Stimulated activated CD4-positive, alpha-beta T cell treated with anti-CD3 and anti-CD28 coated beads, Interleukin-1b, Interleukin-23, amount 100 ng/mL, for 48 hours (primary cell): ENCODE measurements at regions not wholly inside any gene's neighbourhood (a gene's known extent, or its start where the extent isn't known, plus 50 kb on each side); places are given as distances from the start of the nearest gene placed in this dataset.

ENCODE experiments used
- DNase-seq: peaks from one replicate; pipeline ENCODE4 v3.0.0-alpha.2; 2020

DNA sequence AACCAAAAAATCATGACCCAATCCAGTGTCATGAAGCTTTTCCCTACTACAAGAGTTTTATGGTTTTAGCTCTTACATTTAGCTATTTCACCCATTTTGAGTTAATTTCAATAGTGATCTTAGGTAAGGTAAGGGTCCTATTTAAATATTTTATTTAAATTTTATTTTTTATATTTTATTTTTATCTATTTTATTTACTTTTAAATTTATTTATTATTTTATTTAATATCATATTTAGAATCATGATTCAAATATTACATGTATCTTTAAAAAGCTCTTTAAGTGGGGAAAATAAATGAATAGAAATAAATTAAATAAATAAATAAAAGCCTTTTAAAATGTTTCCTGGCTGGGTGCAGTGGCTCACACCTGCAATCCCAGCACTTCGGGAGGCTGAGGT, 276.0 kb downstream of the SKIDA1 start:
- no peak for DNase-seq

GRCh38 chr10:21247592-21247991, 277.9 kb downstream of the SKIDA1 start:
- no peak for DNase-seq

- no peak for DNase-seq
These were observed 279.3 kb downstream of the SKIDA1 start for GRCh38 chr10:21246178-21246577.

GRCh38 chr10:21243748-21244257, 281.7 kb downstream of the SKIDA1 start:
- no peak for DNase-seq

- DNase-seq, result no peak
These were observed 282.6 kb downstream of the SKIDA1 start for GRCh38 chr10:21242915-21243314.

GRCh38 chr10:21238717-21239116, 286.8 kb downstream of the SKIDA1 start:
- no peak for DNase-seq

GRCh38 chr10:21238044-21238443, 287.4 kb downstream of the SKIDA1 start:
- DNase-seq, result no peak

DNA sequence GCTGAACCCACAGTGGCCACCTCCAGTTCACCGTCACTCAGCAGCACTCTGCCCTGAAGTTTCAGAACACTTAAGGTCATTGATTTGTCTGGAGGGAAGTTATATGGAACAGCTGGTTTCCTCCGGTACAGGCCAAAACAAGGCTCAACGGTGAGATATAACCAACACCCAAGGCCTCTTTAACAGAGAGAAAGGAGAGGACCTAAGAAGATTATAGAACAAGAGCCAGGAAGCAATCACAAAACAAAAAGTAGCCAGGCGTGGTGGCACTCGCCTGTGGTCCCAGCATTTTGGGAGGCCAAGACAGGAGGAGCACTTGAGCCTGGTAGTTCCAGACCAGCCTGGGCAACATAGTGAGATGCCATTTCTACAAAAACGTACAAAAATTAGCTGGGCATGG, 290.7 kb downstream of the SKIDA1 start:
- DNase-seq, result no peak

GRCh38 chr10:21230219-21230618, 295.3 kb downstream of the SKIDA1 start:
- DNase-seq, result no peak

DNA sequence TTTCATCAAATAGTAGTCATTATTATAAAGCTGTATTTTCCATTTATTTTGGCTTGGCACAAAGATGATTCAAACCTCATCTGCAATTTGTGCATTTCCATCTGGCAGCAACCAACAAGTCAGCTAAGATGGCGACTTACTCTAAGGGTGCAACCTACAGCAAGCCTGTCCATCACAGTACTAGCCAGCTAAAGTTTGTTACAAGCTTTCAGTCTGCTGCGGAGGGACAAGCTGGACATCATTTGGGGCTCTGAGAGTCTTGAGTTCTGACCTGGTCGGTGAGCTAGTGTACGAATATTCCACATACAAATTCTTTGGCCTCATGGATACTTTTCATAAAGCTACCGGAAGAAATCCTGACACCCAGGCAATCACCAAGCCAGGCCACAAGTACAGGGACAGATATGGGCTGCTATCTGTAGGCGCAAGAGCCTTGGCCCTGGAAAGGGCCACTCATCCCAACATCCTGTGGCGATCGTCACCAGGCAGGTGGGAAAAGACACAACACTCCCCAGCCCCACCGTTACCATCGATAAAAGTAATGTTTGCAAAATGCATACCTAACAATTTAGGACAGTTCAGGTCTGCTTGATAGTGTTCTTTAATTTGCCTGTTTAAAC, 307.6 kb downstream of the SKIDA1 start:
- DNase-seq, result no peak

- DNase-seq, result no peak
These were observed 308.4 kb downstream of the SKIDA1 start for GRCh38 chr10:21217107-21217506.

DNA sequence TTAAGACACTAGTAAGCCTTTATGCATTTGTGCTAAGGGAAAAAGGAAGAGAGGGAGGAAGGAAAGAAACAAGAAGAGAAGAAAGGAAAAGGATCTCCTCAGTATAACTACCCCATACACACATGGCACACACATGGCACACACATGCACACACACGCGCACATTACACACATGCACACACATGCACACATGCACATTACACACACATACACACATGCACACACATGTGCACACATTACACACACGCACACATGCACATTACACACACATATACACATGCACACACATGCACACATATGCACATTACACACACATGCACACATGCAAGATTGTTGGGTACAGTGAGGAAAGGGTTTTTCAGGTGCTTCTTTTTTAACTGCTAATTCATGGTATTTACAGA, 311.2 kb downstream of the SKIDA1 start:
- DNase-seq, result no peak

DNA sequence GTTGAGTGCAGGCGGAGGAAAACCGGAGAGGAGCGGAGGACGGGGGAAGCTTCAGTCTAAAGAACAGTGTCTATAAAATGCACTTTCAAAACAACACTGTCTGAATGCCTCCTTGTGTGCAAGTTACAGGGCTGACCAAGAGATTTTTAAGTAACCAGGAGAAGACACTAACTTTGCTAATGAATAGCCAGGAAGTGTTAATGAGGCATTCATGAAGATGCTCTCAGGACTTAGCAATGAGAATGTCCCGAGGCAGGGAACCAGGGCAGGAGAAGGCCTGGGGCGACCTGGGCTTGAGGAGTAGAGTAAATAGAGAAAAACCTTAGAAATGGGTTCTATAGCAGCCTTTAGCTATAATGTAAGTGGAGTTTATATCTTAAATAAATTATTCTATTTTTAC, 312.1 kb downstream of the SKIDA1 start:
- no peak for DNase-seq

DNA sequence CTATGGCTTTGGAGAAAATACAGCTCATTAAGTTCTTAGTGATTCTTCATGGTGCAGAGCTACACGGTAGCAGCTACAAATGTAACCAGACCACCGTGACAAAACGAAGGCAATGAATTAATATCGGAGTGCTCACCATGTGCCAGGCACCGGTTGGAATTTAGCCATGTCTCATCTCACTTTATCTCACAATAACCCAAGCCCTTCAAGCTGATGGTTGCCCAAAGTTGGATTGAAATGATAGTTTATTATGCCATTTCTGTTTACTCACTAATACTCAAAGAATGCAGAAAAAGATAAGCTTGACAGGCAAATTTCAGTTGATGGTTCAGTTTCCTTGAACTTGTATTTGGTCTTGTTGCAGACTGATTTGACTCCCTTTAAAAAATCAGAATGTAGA, 312.6 kb downstream of the SKIDA1 start:
- no peak for DNase-seq

- DNase-seq, result no peak
These were observed 313.1 kb downstream of the SKIDA1 start for GRCh38 chr10:21212348-21212747.

DNA sequence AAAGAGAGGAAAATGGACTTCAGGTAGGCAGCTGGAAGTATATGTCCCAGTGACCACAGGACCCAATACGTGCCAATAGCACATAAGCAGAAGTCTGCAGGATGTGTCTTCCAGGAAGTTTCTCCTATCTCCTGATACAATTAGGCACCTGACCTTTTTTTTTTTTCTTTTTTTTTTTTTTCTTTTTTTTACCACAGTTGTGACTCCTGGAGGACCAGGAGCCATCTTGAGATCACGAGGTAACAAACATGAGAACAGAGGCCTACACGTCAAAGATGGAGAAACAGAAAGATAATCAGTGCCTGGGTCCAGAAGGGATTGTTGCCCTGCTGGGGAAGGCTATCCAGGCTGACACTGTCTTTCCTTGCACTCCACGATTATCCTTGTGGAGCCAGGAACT, 312.4 kb upstream of the NEBL start:
- no peak for DNase-seq

- DNase-seq, result no peak
These were observed 311.7 kb upstream of the NEBL start for GRCh38 chr10:21208666-21209316.

DNA sequence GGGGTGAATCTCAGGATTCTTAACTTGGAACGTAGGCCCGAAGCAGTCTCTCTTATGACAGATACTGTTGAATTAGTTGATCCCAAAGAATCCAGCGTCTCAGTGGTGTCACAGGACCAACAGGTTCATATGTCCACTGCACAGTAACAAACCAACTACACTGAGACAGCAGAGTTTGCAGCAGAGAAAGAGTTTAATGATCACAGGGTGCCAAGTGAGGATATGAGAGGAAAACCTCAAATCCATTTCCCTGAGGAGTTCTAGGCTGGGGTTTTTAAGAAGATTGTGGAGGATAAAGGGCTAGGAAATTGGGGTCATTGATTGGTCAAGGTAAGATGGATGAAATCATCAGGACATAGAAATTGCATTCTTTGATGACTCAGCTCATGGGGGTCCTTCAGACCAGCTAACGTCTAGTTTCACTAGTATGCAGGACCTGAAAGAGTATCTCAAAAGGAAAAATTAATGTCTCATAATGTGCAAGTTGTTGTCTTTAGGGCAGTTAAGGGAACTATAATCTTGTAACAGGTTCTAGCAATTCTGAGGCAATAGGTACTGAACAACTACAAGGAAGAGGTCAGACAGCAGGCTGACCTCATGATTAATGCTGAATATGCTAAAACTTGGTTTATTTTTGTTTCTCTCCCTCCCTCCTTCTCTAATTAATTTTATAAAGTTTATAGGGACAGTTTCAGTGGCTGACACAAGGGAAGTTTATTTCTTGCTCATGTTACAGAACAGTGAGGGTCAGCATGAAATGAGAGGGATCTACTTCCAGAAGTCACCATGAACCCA, 310.9 kb upstream of the NEBL start:
- no peak for DNase-seq

DNA sequence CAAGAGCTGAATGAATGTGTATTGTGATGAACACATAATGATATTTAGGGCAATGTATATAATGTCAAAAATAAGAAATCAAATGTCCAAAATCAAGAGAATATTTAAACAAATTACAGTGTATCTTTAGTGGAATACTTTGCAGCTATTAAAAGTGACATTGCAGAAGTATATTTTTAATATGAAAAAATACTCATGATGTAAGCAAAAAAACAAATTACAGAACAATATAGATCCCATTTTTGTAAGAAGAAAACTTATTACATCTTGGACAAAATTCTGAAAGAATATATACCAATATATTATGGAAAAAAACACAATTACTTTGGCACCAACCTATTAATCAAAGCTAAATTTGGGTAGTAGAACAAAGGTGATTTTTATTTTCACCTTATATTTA, 308.2 kb upstream of the NEBL start:
- DNase-seq, result no peak

DNA sequence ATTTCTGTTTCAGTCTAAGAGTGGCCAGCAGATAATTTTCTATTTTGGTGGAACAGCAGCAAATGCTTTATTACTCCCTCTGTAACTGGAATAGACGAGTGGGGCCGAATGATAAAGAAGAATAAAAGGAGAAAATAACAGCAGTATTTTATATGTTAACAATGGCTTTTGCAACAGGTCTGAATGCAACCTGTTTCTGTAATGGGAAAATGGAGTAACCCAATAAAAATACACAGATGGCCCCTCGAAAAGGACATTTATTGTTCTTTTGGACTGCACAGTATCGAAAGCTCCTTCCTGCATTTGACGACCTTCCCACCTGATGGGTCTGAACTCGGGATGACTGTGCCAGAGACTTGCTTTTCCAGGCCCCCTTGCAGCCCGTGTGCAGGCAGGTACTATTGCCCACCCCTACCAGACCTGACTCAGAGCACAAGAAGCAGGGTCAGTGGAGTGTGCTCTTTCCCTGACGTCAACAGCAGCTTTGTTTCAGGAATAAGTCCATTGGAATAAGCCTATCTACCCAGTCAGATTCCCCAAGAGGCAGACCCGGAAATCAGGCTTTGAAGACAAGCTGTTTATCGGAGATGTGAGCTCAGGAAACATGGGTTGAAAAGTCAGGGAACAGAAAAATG, 306.5 kb upstream of the NEBL start:
- no peak for DNase-seq

- no peak for DNase-seq
These were observed 305.8 kb upstream of the NEBL start for GRCh38 chr10:21202776-21203462.

DNA sequence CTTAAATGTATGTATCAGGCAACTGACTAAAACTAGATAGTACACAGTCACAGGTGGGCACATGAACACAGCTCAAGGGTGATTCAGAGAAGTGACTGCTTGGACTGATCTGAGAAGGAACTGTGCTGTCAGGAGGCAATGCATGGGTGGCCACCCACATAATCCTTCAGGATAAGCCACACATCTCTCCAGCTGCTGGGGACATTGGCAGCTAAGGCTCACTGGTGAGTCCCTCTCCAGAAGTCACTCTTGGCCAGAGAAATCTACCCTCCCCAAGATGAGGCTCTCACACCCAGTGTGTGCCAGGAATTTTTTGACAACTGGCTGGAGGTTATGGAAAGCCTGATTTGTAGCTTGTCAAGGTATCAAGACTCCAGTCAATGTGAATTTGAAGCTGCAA, 302.4 kb upstream of the NEBL start:
- no peak for DNase-seq

- DNase-seq, result no peak
These were observed 300.7 kb upstream of the NEBL start for GRCh38 chr10:21197838-21198237.
